Esophagus muscularis mucosa (tissue), 4 donors: ENCODE measurements at regions not wholly inside any gene's neighbourhood (a gene's known extent, or its start where the extent isn't known, plus 50 kb on each side); places are given as distances from the start of the nearest gene placed in this dataset.

Experiments
- DNase-seq: peaks from one replicate; pipeline ENCODE4 v3.0.0-alpha.2; 2017; ENCODE audit errors: extremely low spot score
- H3K27ac ChIP-seq, 4 donors: fragments of 200-600 bp; sonication (generic); replicated peaks in 1 of 4; 1 replicate in 3 of 4; 2 replicates in 1 of 4; pipeline ENCODE4 v1.5.1; 2016 to 2019; ENCODE audit warnings: mild to moderate bottlenecking in 1 of 4
- H3K27me3 ChIP-seq, 4 donors: fragments of 200-600 bp; sonication (generic); one replicate each; pipeline versions ENCODE4 v1.5.1 to v1.6.0; 2016 to 2019
- H3K36me3 ChIP-seq, 4 donors: fragments of 200-600 bp; sonication (generic); one replicate each; pipeline ENCODE4 v1.5.1; 2016 to 2019
- H3K4me1 ChIP-seq, 4 donors: fragments of 200-600 bp; sonication (generic); one replicate each; pipeline ENCODE4 v1.5.1; 2016 to 2019
- H3K4me3 ChIP-seq, 4 donors: fragments of 200-600 bp; sonication (generic); 1 replicate in 2 of 4; 2 replicates in 2 of 4; pipeline ENCODE4 v1.5.1; 2016 to 2019; ENCODE audit warnings: mild to moderate bottlenecking in 4 of 4, moderate library complexity in 1 of 4
- H3K9me3 ChIP-seq, 4 donors: fragments of 200-600 bp; sonication (generic); 1 replicate in 3 of 4; 2 replicates in 1 of 4; pipeline ENCODE4 v1.5.1; 2016 to 2019
- CTCF ChIP-seq, 3 experiments: fragments of 200-600 bp in 2 of 3; fragments of 450-650 bp in 1 of 3; sonication (generic) in 2 of 3; IDR thresholded peaks; one replicate each; pipeline ENCODE4 v1.5.1; 2017 to 2019; ENCODE audit warnings: antibody characterized with exemption in 3 of 3, mild to moderate bottlenecking in 2 of 3, moderate library complexity in 1 of 3
- EP300 ChIP-seq: sonication (generic); formaldehyde crosslinking; IDR thresholded peaks from one replicate; pipeline ENCODE4 v1.6.1; 2017; ENCODE audit warnings: antibody characterized with exemption
- POLR2A ChIP-seq: fragments of 450-650 bp; IDR thresholded peaks from one replicate; pipeline ENCODE4 v1.6.1; 2017; ENCODE audit warnings: antibody characterized with exemption, moderate library complexity, mild to moderate bottlenecking, low read depth
- POLR2AphosphoS5 ChIP-seq, 2 donors: sonication (generic); formaldehyde crosslinking; IDR thresholded peaks; one replicate each; pipeline ENCODE4 v1.6.1; 2017; ENCODE audit warnings: antibody characterized with exemption in 2 of 2
- WGBS: methylation state at CpG from one replicate; pipeline ENCODE4 v1.1.5; 2018; 5-methylcytosine and 5-hydroxymethylcytosine counted together
- intact Hi-C: fragments of 100-400 bp; cut with DNase I; formaldehyde crosslinking; loops from one replicate; pipeline ENCODE4 v1.15.1; 2023

GRCh38 chr7:33719059-33719581 lies 186.2 kb upstream of the BMPER start:
- no peaks in the 10 kb centered on the region for H3K9me3 ChIP-seq
- DNase-seq, result no peak
- intact Hi-C loops, result no loop called here
- no peaks in the 10 kb centered on the region for H3K36me3 ChIP-seq
- H3K4me1 ChIP-seq, result peaks cover 0 to 15% (median 5%) of the 10 kb centered on the region in 4 donors
- peak overlapping the region in 1 of 4 donors; percentile 35 for H3K27ac ChIP-seq
- H3K27me3 ChIP-seq, result no peaks in the 10 kb centered on the region
- WGBS, result 65% methylated on average over 5 of the region's 5 CpGs
- no peak overlapping the region for H3K4me3 ChIP-seq
- TF ChIP-seq EP300, result no peak
- TF ChIP-seq CTCF (IDR thresholded peaks at IDR 0.05), result no peak
- no peak for TF ChIP-seq POLR2A
- no peak for TF ChIP-seq POLR2AphosphoS5 (IDR thresholded peaks at IDR 0.05)

GRCh38 chr7:33720139-33720538 lies 185.2 kb upstream of the BMPER start:
- DNase-seq, result no peak
- no peaks in the 10 kb centered on the region for H3K9me3 ChIP-seq
- H3K27ac ChIP-seq, result no peak overlapping the region
- H3K4me1 ChIP-seq, result peaks cover 0 to 15% (median 5%) of the 10 kb centered on the region in 4 donors
- WGBS, result 98% methylated on average over 4 of the region's 4 CpGs
- H3K27me3 ChIP-seq, result no peaks in the 10 kb centered on the region
- H3K36me3 ChIP-seq, result no peaks in the 10 kb centered on the region
- TF ChIP-seq POLR2AphosphoS5 (IDR thresholded peaks at IDR 0.05), result no peak
- intact Hi-C loops, result no loop called here
- H3K4me3 ChIP-seq, result no peak overlapping the region

- no peak for DNase-seq
- H3K36me3 ChIP-seq, result no peaks in the 10 kb centered on the region
- no peaks in the 10 kb centered on the region for H3K9me3 ChIP-seq
- WGBS, result 93% methylated on average over 3 of the region's 3 CpGs
- no peak overlapping the region for H3K27ac ChIP-seq
- intact Hi-C loops, result no loop called here
- peaks cover 0 to 15% (median 5%) of the 10 kb centered on the region in 4 donors for H3K4me1 ChIP-seq
- no peaks in the 10 kb centered on the region for H3K27me3 ChIP-seq
- no peak overlapping the region for H3K4me3 ChIP-seq
- no peak for TF ChIP-seq EP300
- TF ChIP-seq POLR2A, result no peak
- no peak for TF ChIP-seq CTCF (IDR thresholded peaks at IDR 0.05)
- no peak for TF ChIP-seq POLR2AphosphoS5 (IDR thresholded peaks at IDR 0.05)
Observed at GRCh38 chr7:33720870-33721269, 184.5 kb upstream of the BMPER start.

GRCh38 chr7:33721895-33722294 lies 183.4 kb upstream of the BMPER start:
- H3K9me3 ChIP-seq, result no peaks in the 10 kb centered on the region
- intact Hi-C loops, result no loop called here
- H3K27me3 ChIP-seq, result no peaks in the 10 kb centered on the region
- H3K36me3 ChIP-seq, result no peaks in the 10 kb centered on the region
- H3K4me1 ChIP-seq, result peaks cover 0 to 17% (median 7%) of the 10 kb centered on the region in 4 donors
- WGBS, result 97% methylated on average over 2 of the region's 4 CpGs
- H3K27ac ChIP-seq, result no peak overlapping the region
- TF ChIP-seq EP300 (no peak), CTCF (IDR thresholded peaks at IDR 0.05) (no peak), POLR2AphosphoS5 (IDR thresholded peaks at IDR 0.05) (no peak), POLR2A (no peak)
- no peak for DNase-seq
- no peak overlapping the region for H3K4me3 ChIP-seq

GRCh38 chr7:33722383-33723101 lies 182.8 kb upstream of the BMPER start:
- WGBS, result 95% methylated on average over 11 of the region's 15 CpGs
- H3K36me3 ChIP-seq, result no peaks in the 10 kb centered on the region
- no peak overlapping the region for H3K27ac ChIP-seq
- no peak for DNase-seq
- peaks cover 0 to 17% (median 7%) of the 10 kb centered on the region in 4 donors for H3K4me1 ChIP-seq
- no peaks in the 10 kb centered on the region for H3K9me3 ChIP-seq
- no peak overlapping the region for H3K4me3 ChIP-seq
- intact Hi-C loops, result no loop called here
- H3K27me3 ChIP-seq, result no peaks in the 10 kb centered on the region
- TF ChIP-seq POLR2A (no peak), POLR2AphosphoS5 (IDR thresholded peaks at IDR 0.05) (no peak), EP300 (no peak), CTCF (IDR thresholded peaks at IDR 0.05) (no peak)
